BJ (cell line): ENCODE measurements at regions not wholly inside any gene's neighbourhood (a gene's known extent, or its start where the extent isn't known, plus 50 kb on each side); places are given as distances from the start of the nearest gene placed in this dataset.

Experiments used
- CTCF ChIA-PET: fragments of 350-600 bp; formaldehyde crosslinking; extraction: SDS; loops from one replicate; lab custom pipeline; 2021; ENCODE audit warnings: antibody characterized with exemption, inconsistent platforms; lab: Yijun Ruan, JAX
- POLR2A ChIA-PET: fragments of 300-600 bp; sonication (Branson Sonifier 250); formaldehyde crosslinking; extraction: SDS; loops from one replicate; lab custom pipeline; 2021; ENCODE audit warnings: antibody characterized with exemption; lab: Charles Lee
- DNase-seq: peaks from one replicate; pipeline ENCODE4 v3.0.0-alpha.2; 2011; ENCODE audit warnings: low read depth
- H3K27me3 ChIP-seq: 2 replicates; pipeline ENCODE4 v1.6.0; 2011; ENCODE audit warnings: low read length; ENCODE audit not compliant: control insufficient read depth, insufficient read depth
- H3K36me3 ChIP-seq: 2 replicates; pipeline ENCODE4 v1.5.1; 2011; ENCODE audit warnings: low read length; ENCODE audit not compliant: control insufficient read depth, insufficient read depth
- H3K4me3 ChIP-seq: 2 replicates; pipeline ENCODE4 v1.5.1; 2011; ENCODE audit warnings: low read depth, mild to moderate bottlenecking, control low read depth, low read length
- CTCF ChIP-seq: IDR thresholded peaks from 2 replicates; pipeline ENCODE4 v1.5.1; 2011; ENCODE audit warnings: low read depth, mild to moderate bottlenecking, control low read depth, inconsistent platforms, low read length, moderate library complexity; ENCODE audit not compliant: insufficient read depth

- ChIA-PET POLR2A (interaction anchor here (0.6 kb wide), 1 partner anchor 8 kb away, joined by 3 read pairs; no protein-coding TSS in a partner anchor), CTCF (no interaction called here)
These were observed 183.1 kb downstream of the FAT4 start for GRCh38 chr4:125497861-125498260.

GRCh38 chr4:125498981-125499380 is 184.2 kb downstream of the FAT4 start:
- TF ChIP-seq CTCF: no peak
- POLR2A ChIA-PET: interaction anchor here (0.6 kb wide), 1 partner anchor 177 kb away, joined by 3 read pairs; no protein-coding TSS in a partner anchor

More at GRCh38 chr4:125497861-125498260, 183.1 kb downstream of the FAT4 start:
- no peak for DNase-seq
- H3K36me3 ChIP-seq: no peaks in the 10 kb centered on the region
- no peak for TF ChIP-seq CTCF
- no peaks in the 10 kb centered on the region for H3K27me3 ChIP-seq
- no peak overlapping the region for H3K4me3 ChIP-seq

GRCh38 chr4:125501090-125501489 is 186.3 kb downstream of the FAT4 start:
- no peak for DNase-seq
- Histone ChIP-seq H3K4me3 (no peak overlapping the region), H3K27me3 (no peaks in the 10 kb centered on the region), H3K36me3 (no peaks in the 10 kb centered on the region)
- POLR2A ChIA-PET: no interaction called here
- CTCF ChIA-PET: no interaction called here
- TF ChIP-seq CTCF: no peak

More at GRCh38 chr4:125498981-125499380, 184.2 kb downstream of the FAT4 start:
- CTCF ChIA-PET: no interaction called here
- H3K4me3 ChIP-seq: no peak overlapping the region
- DNase-seq: no peak
- no peaks in the 10 kb centered on the region for H3K36me3 ChIP-seq
- H3K27me3 ChIP-seq: no peaks in the 10 kb centered on the region

- Histone ChIP-seq H3K36me3 (no peaks in the 10 kb centered on the region), H3K4me3 (no peak overlapping the region), H3K27me3 (no peaks in the 10 kb centered on the region)
- POLR2A ChIA-PET: no interaction called here
- TF ChIP-seq CTCF: no peak
- no peak for DNase-seq
- CTCF ChIA-PET: no interaction called here
These were observed 186.8 kb downstream of the FAT4 start for GRCh38 chr4:125501568-125501967.

- TF ChIP-seq CTCF: no peak
These were observed 190.9 kb downstream of the FAT4 start for GRCh38 chr4:125505621-125506020.

More at GRCh38 chr4:125505621-125506020, 190.9 kb downstream of the FAT4 start:
- CTCF ChIA-PET: no interaction called here
- DNase-seq: no peak
- Histone ChIP-seq H3K27me3 (no peaks in the 10 kb centered on the region), H3K4me3 (no peak overlapping the region), H3K36me3 (no peaks in the 10 kb centered on the region)
- POLR2A ChIA-PET: no interaction called here
